Left lung (tissue), 4 donors: ENCODE measurements at regions not wholly inside any gene's neighbourhood (a gene's known extent, or its start where the extent isn't known, plus 50 kb on each side); places are given as distances from the start of the nearest gene placed in this dataset.

Experiments
- ATAC-seq: fragments of 200-7000 bp; cut with Tn5 transposase; one replicate; pipeline ENCODE4 v1.9.1; 2020; ENCODE audit warnings: moderate library complexity
- DNase-seq, 4 donors: peaks; one replicate each; pipeline ENCODE4 v3.0.0-alpha.2; 2013 to 2020
- H3K27ac ChIP-seq, 2 donors: fragments of 200-600 bp; sonication (generic) in 1 of 2; one replicate each; pipeline versions ENCODE4 v1.5.0 to v1.8.0; 2020 to 2021
- H3K27me3 ChIP-seq, 2 donors: fragments of 200-600 bp; sonication (generic) in 1 of 2; one replicate each; pipeline versions ENCODE4 v1.5.0 to v1.8.0; 2020 to 2021
- H3K36me3 ChIP-seq, 2 donors: fragments of 200-600 bp; sonication (generic) in 1 of 2; one replicate each; pipeline versions ENCODE4 v1.5.0 to v1.8.0; 2020 to 2021
- H3K4me1 ChIP-seq, 2 donors: fragments of 200-600 bp; one replicate each; pipeline ENCODE4 v1.8.0; 2021
- H3K4me3 ChIP-seq, 2 donors: fragments of 200-600 bp; sonication (generic) in 1 of 2; one replicate each; pipeline versions ENCODE4 v1.5.0 to v1.8.0; 2020 to 2021; ENCODE audit warnings: mild to moderate bottlenecking in 1 of 2
- H3K9me3 ChIP-seq, 2 donors: fragments of 200-600 bp; sonication (generic) in 1 of 2; one replicate each; pipeline versions ENCODE4 v1.5.0 to v1.8.0; 2020 to 2021
- CTCF ChIP-seq, 2 donors: fragments of 200-600 bp; sonication (generic) in 1 of 2; IDR thresholded peaks; one replicate each; pipeline versions ENCODE4 v1.5.0 to v1.8.0; 2021; ENCODE audit warnings: antibody characterized with exemption in 2 of 2
- intact Hi-C, 2 donors: fragments of 100-400 bp; cut with DNase I; formaldehyde crosslinking; loops; one replicate each; pipeline versions ENCODE4 v1.11.2 to v1.14.2; 2022
- donor health status: DM: no; HTN: yes; CAD: no.
- donor health status: DM: no; HTN: no; CAD: no.

- peak; percentile 56 for ATAC-seq
- no peak overlapping the region for H3K27ac ChIP-seq
- no peaks in the 10 kb centered on the region for H3K36me3 ChIP-seq
- no peak overlapping the region for H3K4me3 ChIP-seq
- H3K27me3 ChIP-seq, result peaks cover 28 to 73% of the 10 kb centered on the region in 2 donors
- DNase-seq, result peak in 2 of 4 donors; percentile 28 to 62
- intact Hi-C loops, result no loop called here
- H3K9me3 ChIP-seq, result no peaks in the 10 kb centered on the region
- no peak for TF ChIP-seq CTCF (IDR thresholded peaks at IDR 0.05)
- no peaks in the 10 kb centered on the region for H3K4me1 ChIP-seq
Measured at GRCh38 chr6:166005401-166005943, 162.2 kb downstream of the TBXT start.

- intact Hi-C loops, result no loop called here
- H3K4me1 ChIP-seq, result no peaks in the 10 kb centered on the region
- peaks cover 24 to 67% of the 10 kb centered on the region in 2 donors for H3K27me3 ChIP-seq
- DNase-seq (no peak), ATAC-seq (no peak)
- no peaks in the 10 kb centered on the region for H3K9me3 ChIP-seq
- H3K36me3 ChIP-seq, result no peaks in the 10 kb centered on the region
- no peak for TF ChIP-seq CTCF (IDR thresholded peaks at IDR 0.05)
- H3K27ac ChIP-seq, result no peak overlapping the region
- no peak overlapping the region for H3K4me3 ChIP-seq
Measured at GRCh38 chr6:166004876-166005275, 162.8 kb downstream of the TBXT start.

- H3K4me3 ChIP-seq, result no peak overlapping the region
- intact Hi-C loops, result no loop called here
- no peak overlapping the region for H3K27ac ChIP-seq
Measured at GRCh38 chr6:166004471-166004870, 163.2 kb downstream of the TBXT start.

GRCh38 chr6:166003569-166003968 is 164.1 kb downstream of the TBXT start:
- Histone ChIP-seq H3K9me3 (no peaks in the 10 kb centered on the region), H3K4me1 (no peaks in the 10 kb centered on the region), H3K27ac (no peak overlapping the region), H3K36me3 (no peaks in the 10 kb centered on the region), H3K4me3 (no peak overlapping the region), H3K27me3 (peaks cover 21 to 60% of the 10 kb centered on the region in 2 donors)
- no peak for TF ChIP-seq CTCF (IDR thresholded peaks at IDR 0.05)
- ATAC-seq (no peak), DNase-seq (no peak)
- intact Hi-C loops, result no loop called here

More at GRCh38 chr6:166004471-166004870, 163.2 kb downstream of the TBXT start:
- no peaks in the 10 kb centered on the region for H3K36me3 ChIP-seq
- no peak for DNase-seq
- H3K9me3 ChIP-seq, result no peaks in the 10 kb centered on the region
- peaks cover 22 to 63% of the 10 kb centered on the region in 2 donors for H3K27me3 ChIP-seq
- H3K4me1 ChIP-seq, result no peaks in the 10 kb centered on the region
- TF ChIP-seq CTCF (IDR thresholded peaks at IDR 0.05), result no peak
- no peak for ATAC-seq

- Histone ChIP-seq H3K9me3 (no peaks in the 10 kb centered on the region), H3K27ac (no peak overlapping the region), H3K27me3 (peaks cover 0 to 38% of the 10 kb centered on the region in 2 donors), H3K4me1 (no peaks in the 10 kb centered on the region), H3K36me3 (no peaks in the 10 kb centered on the region), H3K4me3 (no peak overlapping the region)
- intact Hi-C loops, result no loop called here
- no peak for TF ChIP-seq CTCF (IDR thresholded peaks at IDR 0.05)
- DNase-seq (no peak), ATAC-seq (no peak)
Measured at GRCh38 chr6:166001359-166001758, 166.3 kb downstream of the TBXT start.
